ENCODE measurements at regions not wholly inside any gene's neighbourhood (a gene's known extent, or its start where the extent isn't known, plus 50 kb on each side); places are given as distances from the start of the nearest gene placed in this dataset.
A peak's percentile ranks its signal among the peaks of the same experiment; 100 is the strongest.

GRCh38 chr5:42020788-42021530, 95.9 kb downstream of the FBXO4 start:
- TF ChIP-seq CTCF (IDR thresholded peaks at IDR 0.05; ENCODE audit: low read depth, low read length): no peak
- no peak overlapping the region for H3K4me3 ChIP-seq (replicated peaks in 1 of 2; ENCODE audit: low read depth in 2 of 2, low read length in 2 of 2)
- peak in 1 of 2 donors; percentile 27 for DNase-seq (ENCODE audit: low read depth in 2 of 2)

GRCh38 chr5:42021923-42022322, 96.8 kb downstream of the FBXO4 start:
- DNase-seq (ENCODE audit: low read depth in 2 of 2): no peak
- H3K4me3 ChIP-seq (replicated peaks in 1 of 2; ENCODE audit: low read depth in 2 of 2, low read length in 2 of 2): no peak overlapping the region
- no peak for TF ChIP-seq CTCF (IDR thresholded peaks at IDR 0.05; ENCODE audit: low read depth, low read length)

GRCh38 chr5:42022383-42022972, 97.4 kb downstream of the FBXO4 start:
- TF ChIP-seq CTCF (IDR thresholded peaks at IDR 0.05; ENCODE audit: low read depth, low read length): no peak
- no peak overlapping the region for H3K4me3 ChIP-seq (replicated peaks in 1 of 2; ENCODE audit: low read depth in 2 of 2, low read length in 2 of 2)
- no peak for DNase-seq (ENCODE audit: low read depth in 2 of 2)

GRCh38 chr5:42026446-42026845, 101.4 kb downstream of the FBXO4 start:
- DNase-seq (ENCODE audit: low read depth in 2 of 2): no peak

GRCh38 chr5:42032137-42032536, 107.1 kb downstream of the FBXO4 start:
- no peak for DNase-seq (ENCODE audit: low read depth in 2 of 2)
- no peak overlapping the region for H3K4me3 ChIP-seq (replicated peaks in 1 of 2; ENCODE audit: low read depth in 2 of 2, low read length in 2 of 2)
- no peak for TF ChIP-seq CTCF (IDR thresholded peaks at IDR 0.05; ENCODE audit: low read depth, low read length)

More at GRCh38 chr5:42026446-42026845, 101.4 kb downstream of the FBXO4 start:
- no peak for TF ChIP-seq CTCF (IDR thresholded peaks at IDR 0.05; ENCODE audit: low read depth, low read length)
- H3K4me3 ChIP-seq (replicated peaks in 1 of 2; ENCODE audit: low read depth in 2 of 2, low read length in 2 of 2): no peak overlapping the region

GRCh38 chr5:42035526-42035925, 110.4 kb downstream of the FBXO4 start:
- H3K4me3 ChIP-seq (replicated peaks in 1 of 2; ENCODE audit: low read depth in 2 of 2, low read length in 2 of 2): no peak overlapping the region
- TF ChIP-seq CTCF (IDR thresholded peaks at IDR 0.05; ENCODE audit: low read depth, low read length): no peak
- no peak for DNase-seq (ENCODE audit: low read depth in 2 of 2)
